ENCODE measurements at regions not wholly inside any gene's neighbourhood (a gene's known extent, or its start where the extent isn't known, plus 50 kb on each side); places are given as distances from the start of the nearest gene placed in this dataset.

- Histone ChIP-seq H3F3A (ENCODE audit: insufficient read depth, low read depth) (no peaks in the 10 kb centered on the region), H3K9me3 (ENCODE audit: insufficient read depth, low read depth) (no peaks in the 10 kb centered on the region), H3K27me3 (ENCODE audit: insufficient read depth, low read depth) (no peaks in the 10 kb centered on the region), H3K4me1 (replicated peaks; ENCODE audit: insufficient read depth) (no peaks in the 10 kb centered on the region), H3K79me2 (ENCODE audit: low read depth) (no peaks in the 10 kb centered on the region), H3K9me2 (ENCODE audit: insufficient read depth) (no peaks in the 10 kb centered on the region), H3K27ac (no peak overlapping the region), H3K4me2 (no peak overlapping the region), H3K36me3 (ENCODE audit: low read depth) (no peaks in the 10 kb centered on the region), H3K4me3 (no peak overlapping the region), H2AFZ (no peak overlapping the region), H4K20me1 (ENCODE audit: insufficient read depth) (no peaks in the 10 kb centered on the region)
- POLR2A ChIA-PET (ENCODE audit: unreplicated experiment), result no interaction called here
- TF ChIP-seq CTCF (conservative IDR thresholded peaks at IDR 0.05) (no peak), EZH2 (IDR thresholded peaks at IDR 0.05; ENCODE audit: low read depth) (no peak)
- CTCF ChIA-PET, result no interaction called here
- BruUV-seq (replicated peaks), result no TSS peak
- intact Hi-C loops (cut with micrococcal nuclease; ENCODE audit: unreplicated experiment), result no loop called here
- DNase-seq, result no peak
These were observed 170.7 kb upstream of the CDKN3 start for GRCh38 chr14:54226103-54226502.

- H3K79me2 ChIP-seq (ENCODE audit: low read depth), result no peaks in the 10 kb centered on the region
- H3K27me3 ChIP-seq (ENCODE audit: insufficient read depth, low read depth), result no peaks in the 10 kb centered on the region
- no peaks in the 10 kb centered on the region for H3K36me3 ChIP-seq (ENCODE audit: low read depth)
- TF ChIP-seq EZH2 (IDR thresholded peaks at IDR 0.05; ENCODE audit: low read depth), result no peak
- TF ChIP-seq CTCF (conservative IDR thresholded peaks at IDR 0.05), result no peak
- H3K9me3 ChIP-seq (ENCODE audit: insufficient read depth, low read depth), result no peaks in the 10 kb centered on the region
- no peaks in the 10 kb centered on the region for H3K4me1 ChIP-seq (replicated peaks; ENCODE audit: insufficient read depth)
- H3K9me2 ChIP-seq (ENCODE audit: insufficient read depth), result no peaks in the 10 kb centered on the region
- ChIA-PET POLR2A (ENCODE audit: unreplicated experiment) (no interaction called here), CTCF (no interaction called here)
- no peaks in the 10 kb centered on the region for H4K20me1 ChIP-seq (ENCODE audit: insufficient read depth)
- no peak overlapping the region for H3K27ac ChIP-seq
- H3F3A ChIP-seq (ENCODE audit: insufficient read depth, low read depth), result no peaks in the 10 kb centered on the region
- H3K4me2 ChIP-seq, result no peak overlapping the region
- intact Hi-C loops (cut with micrococcal nuclease; ENCODE audit: unreplicated experiment), result no loop called here
- no peak for DNase-seq
- BruUV-seq (replicated peaks), result no TSS peak
- no peak overlapping the region for H3K4me3 ChIP-seq
- no peak overlapping the region for H2AFZ ChIP-seq
These were observed 170.2 kb upstream of the CDKN3 start for GRCh38 chr14:54226558-54226957.

- POLR2A ChIA-PET (ENCODE audit: unreplicated experiment), result interaction anchor here (0.6 kb wide), 1 partner anchor 83 kb away, joined by 3 read pairs; no protein-coding TSS in a partner anchor
- no peaks in the 10 kb centered on the region for H4K20me1 ChIP-seq (ENCODE audit: insufficient read depth)
- H3K79me2 ChIP-seq (ENCODE audit: low read depth), result no peaks in the 10 kb centered on the region
- no peak overlapping the region for H3K4me3 ChIP-seq
- TF ChIP-seq EZH2 (IDR thresholded peaks at IDR 0.05; ENCODE audit: low read depth) (no peak), CTCF (conservative IDR thresholded peaks at IDR 0.05) (no peak)
- H3K9me3 ChIP-seq (ENCODE audit: insufficient read depth, low read depth), result no peaks in the 10 kb centered on the region
- H2AFZ ChIP-seq, result no peak overlapping the region
- DNase-seq, result no peak
- CTCF ChIA-PET, result no interaction called here
- BruUV-seq (replicated peaks), result no TSS peak
- H3F3A ChIP-seq (ENCODE audit: insufficient read depth, low read depth), result no peaks in the 10 kb centered on the region
- H3K36me3 ChIP-seq (ENCODE audit: low read depth), result no peaks in the 10 kb centered on the region
- no peak overlapping the region for H3K4me2 ChIP-seq
- no peaks in the 10 kb centered on the region for H3K4me1 ChIP-seq (replicated peaks; ENCODE audit: insufficient read depth)
- intact Hi-C loops (cut with micrococcal nuclease; ENCODE audit: unreplicated experiment), result no loop called here
- H3K27me3 ChIP-seq (ENCODE audit: insufficient read depth, low read depth), result no peaks in the 10 kb centered on the region
- no peak overlapping the region for H3K27ac ChIP-seq
- H3K9me2 ChIP-seq (ENCODE audit: insufficient read depth), result no peaks in the 10 kb centered on the region
These were observed 167.7 kb upstream of the CDKN3 start for GRCh38 chr14:54229136-54229535.
